Fibroblast of skin of left biceps (primary cell): ENCODE measurements at regions not wholly inside any gene's neighbourhood (a gene's known extent, or its start where the extent isn't known, plus 50 kb on each side); places are given as distances from the start of the nearest gene placed in this dataset.

ENCODE experiments used
- DNase-seq, 2 experiments: peaks; one replicate each; pipeline ENCODE4 v3.0.0-alpha.2; 2013; ENCODE audit warnings: low read depth in 2 of 2

DNA sequence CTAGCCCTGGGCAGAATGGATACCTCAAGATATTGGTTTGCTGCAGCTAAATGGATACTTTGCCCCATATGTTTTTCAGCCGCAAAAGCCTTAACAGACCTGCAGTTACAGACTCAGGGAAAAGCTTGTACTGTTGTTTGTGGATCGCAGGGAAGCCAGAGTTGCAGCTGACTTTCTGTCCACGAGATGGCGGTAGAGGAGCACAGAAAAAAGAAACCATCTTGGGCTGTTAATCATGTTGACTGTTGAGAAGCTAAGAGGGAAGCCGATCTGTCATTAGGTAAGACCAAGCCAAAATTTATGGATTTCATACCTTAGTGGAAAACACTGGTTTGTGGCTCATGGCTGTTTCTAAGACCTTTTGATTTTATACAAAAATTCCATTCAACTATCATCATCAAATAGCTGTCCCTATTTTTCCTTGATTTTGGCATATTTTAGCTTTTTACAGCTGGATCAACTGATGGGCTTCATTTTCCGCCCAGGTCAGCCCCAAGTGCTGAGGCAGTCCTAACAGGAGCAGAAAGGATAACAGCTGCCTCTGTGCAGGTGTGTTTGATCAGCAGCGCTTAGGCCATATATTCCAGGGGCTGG lies 205.7 kb upstream of the ZPLD1 start:
- DNase-seq: peak; percentile 46 to 51

DNA sequence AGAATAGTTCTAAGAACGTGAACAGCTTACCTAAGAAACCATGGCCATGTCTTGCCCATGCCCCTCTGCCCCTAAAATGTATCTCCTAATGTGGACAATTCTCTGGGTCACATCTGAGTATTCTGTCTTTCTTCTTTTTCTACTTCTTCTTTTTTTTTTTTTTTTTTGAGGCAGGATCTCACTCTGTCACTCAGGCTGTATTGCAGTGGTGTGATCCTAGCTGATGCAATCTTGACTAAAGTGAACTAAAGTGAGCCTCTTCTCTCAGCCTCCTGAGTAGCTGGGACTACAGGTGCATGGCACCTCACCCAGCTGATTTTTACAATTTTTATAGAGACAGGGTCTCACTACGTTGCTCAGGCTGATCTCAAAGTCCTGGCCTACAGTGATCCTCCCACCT lies 204.8 kb upstream of the ZPLD1 start:
- no peak for DNase-seq

DNA sequence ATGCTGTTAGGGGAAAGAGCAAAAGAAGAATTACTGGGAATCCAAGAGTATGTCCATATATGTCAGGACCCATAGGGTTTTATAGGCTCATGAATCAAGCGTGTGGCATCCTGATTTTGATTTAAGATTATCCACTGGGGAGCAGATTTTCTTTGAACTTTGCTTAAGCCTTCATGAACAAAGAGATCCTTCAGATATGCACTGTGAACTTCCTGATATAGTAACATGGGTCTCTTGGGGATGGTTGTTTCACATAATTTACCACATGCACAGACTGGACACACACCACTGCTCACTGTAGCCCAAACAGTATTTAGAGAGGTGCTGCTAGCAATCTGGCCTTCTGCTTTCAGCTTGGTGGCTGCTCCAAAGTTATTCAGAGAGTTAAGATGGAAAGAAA lies 200.9 kb upstream of the ZPLD1 start:
- DNase-seq: no peak

DNA sequence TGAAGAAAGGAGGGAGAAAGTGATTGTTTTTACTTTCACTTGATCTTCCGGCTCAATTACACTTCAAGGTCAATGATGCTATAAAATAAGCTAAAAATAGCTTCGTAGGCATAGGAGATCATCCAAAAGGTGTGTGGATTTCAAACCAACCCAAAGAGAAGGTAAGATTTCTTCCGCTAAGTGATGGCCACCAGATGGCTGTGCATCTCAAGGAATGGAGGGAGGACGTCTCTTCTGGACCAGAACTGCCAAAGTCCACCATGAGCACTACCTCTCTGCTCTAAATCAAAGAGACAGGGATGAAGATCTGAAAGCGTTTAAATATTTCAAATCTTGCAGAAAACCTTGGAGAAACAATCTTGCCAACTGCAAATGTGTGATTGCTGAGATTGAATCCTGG lies 199.1 kb upstream of the ZPLD1 start:
- DNase-seq: no peak

DNA sequence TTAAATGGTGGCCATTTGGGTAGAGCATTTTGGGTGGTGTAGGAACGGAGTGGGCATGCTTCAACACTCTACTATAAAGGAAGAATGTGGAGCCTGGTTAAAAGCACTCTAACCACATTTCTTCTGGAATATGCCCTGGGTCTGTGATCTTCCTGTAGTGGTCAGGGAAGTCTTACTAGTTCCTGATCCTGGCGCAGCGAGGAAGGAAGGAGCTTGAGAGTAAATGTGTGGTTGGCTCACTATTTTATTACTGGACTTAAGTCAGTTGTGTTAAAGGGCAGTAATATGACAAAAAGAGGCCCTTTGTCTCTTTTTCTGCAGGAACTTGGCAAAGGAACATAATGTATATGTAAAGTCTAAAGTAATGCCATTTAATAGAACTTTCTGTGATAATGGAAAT lies 197.6 kb upstream of the ZPLD1 start:
- no peak for DNase-seq

DNA sequence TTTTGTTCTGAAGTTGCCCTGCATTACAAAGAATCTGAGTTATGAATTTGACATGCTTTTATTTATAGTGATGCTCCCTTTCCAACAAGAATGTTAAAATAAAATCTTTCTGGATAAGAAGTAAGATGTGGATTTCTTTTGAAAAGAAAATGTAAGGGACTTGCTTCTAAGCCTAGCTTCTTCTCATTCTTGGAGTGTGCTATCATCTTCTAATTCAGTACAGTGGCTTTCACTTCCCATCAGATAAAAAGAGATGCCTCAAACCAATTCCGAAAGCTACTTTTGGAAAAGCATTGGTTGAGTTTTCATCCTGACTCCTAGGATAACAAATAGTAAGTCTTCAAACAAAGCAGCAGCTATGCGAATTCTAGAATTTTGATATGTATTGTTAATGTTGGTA lies 197.0 kb upstream of the ZPLD1 start:
- no peak for DNase-seq

DNA sequence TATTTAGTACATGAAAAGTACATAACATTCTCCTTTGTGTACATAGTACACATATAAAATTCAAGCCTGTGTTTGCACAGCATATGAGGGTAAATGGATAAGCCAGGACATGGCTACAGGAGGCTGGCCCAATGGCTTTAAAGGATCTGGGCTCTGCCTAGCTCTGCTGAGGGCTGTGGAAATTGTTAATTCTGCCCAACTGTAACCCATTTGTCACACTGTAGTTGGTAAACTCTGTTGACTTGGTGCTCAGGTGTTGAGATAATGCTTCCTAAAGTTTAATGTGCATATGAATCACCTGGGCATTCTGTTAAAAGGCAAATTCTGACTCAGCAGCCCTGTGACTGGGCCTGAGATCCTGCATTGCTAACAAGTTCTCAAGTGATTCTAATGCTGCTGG lies 196.5 kb upstream of the ZPLD1 start:
- no peak for DNase-seq

DNA sequence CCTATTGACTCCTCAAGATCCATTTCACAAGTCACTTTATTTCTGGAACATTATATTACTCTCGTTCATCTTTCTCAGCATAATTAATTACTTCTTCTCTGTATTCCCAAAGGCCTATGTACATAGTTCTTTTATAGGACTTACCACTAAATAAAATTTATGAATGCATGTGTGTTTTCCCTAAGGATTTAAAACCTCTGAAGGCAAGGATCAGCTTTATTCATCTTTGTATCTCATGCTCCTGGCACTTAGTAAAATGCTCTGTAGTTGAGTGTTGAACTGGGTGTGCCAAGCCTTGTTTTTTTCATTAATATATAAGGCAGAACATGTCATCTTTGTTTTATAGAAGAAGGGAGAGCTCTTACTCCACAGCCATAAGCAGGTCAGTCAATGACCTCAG lies 194.1 kb upstream of the ZPLD1 start:
- DNase-seq: no peak

DNA sequence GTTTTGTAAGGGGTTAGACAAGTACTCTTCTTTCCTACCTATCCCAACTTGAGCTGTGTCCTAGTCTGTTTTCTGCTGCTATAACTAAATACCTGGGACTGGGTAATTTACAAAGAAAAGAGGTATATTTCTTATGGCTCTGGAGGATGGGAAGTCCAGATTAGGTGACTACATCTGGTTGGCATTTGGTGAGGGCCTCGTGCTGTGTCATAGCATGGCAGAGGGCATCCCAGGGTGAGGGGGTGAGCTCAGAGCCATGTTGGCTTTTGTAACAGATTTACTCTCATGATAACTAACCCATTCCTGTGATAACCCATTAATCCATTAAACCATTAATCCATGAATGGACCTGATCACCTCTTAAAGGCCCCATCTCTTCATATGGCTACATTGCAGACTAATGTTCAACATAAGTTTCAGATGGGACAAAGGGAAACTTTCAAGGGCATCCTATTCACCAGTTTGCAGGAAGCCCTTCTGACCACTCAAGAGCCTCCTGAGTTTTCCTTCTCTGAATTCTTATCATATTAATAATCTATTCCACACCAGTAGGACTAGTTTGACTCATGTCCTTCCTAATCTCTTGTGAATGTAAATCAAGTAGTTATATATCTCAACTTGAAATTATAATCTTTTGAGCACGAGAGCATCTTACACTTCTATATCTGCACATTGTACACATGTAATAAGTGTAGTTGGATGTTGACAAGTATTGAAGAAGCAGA lies 185.7 kb upstream of the ZPLD1 start:
- no peak for DNase-seq

DNA sequence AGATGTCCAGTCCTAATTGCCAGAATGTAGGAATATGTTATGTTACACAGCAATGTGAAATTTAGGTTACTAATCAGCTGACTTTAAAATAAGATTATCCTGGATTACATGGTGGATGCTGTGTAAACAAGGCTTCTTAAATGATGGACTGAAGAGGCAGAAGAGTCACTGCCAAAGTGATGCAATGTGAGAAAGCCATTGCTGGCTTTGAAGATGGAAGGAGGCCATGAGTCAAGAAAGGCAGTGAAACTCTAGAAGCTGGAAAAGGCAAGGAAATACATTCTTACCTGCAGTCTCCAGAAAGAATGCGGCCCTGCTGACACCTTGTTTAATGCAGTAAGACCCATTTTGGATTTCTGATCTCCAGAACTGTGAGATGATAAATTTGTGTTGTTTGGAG lies 179.1 kb upstream of the ZPLD1 start:
- DNase-seq: no peak

DNA sequence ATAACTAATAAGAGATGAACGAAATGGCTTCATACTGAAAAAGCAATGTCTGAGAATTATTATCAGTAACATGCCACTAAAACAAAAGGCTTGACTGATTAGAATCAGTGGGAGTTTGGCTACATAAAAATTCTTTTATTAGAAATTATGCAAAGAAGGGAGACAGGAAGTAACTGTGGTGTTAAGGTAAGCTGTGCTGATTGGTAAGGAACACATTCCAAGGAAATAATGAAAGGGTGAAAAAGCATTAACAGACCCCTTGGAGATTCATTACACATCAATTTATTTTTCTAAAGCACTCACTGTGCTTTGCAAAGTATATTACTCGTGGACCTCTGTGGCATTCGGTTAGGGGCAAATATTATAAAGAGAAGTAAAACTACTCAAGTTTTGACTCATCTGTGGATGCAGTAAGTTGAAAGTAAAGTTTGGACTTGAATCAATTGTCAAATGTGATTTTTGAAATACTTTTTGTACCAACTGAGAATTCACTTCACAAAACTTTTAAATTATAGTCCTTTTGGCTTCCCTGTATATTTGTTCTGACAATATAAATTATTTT lies 176.1 kb upstream of the ZPLD1 start:
- DNase-seq: no peak

DNA sequence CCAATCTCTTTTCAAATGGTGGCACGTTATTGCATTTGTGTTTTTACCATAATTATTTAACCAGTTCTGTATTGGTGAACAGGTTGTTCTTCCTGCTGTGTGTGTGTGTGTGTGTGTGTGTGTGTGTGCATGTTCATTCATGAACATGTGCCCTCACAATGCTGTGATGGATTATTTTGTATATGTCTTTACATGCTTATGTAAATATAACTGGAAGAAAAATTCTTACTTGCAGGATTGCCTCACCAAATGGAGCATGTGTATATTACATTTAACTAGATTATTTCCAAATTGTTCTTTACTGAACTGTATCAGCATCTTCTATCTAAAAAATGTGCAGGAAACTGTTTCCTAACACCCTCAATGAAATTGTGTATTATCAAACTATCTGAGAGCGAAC lies 175.2 kb upstream of the ZPLD1 start:
- DNase-seq: no peak

DNA sequence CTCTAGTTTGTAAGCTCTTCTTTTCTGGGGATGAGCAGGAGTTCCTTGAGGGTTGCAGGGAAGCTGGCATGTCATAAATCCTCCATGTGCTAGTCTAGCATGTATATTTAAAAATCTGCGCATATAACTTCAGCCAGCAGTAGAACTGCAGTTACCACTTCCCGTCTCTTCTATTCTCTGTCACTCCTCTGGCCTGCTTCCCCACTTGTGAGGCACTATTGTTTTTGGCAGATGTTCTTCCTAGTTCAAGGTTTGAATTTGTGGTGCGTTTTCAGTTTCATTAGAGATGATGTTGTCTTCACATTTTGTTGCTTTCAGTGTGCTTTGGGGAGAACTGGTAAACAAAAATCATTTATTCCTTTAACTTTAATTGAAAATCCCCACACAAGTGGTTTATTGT lies 169.1 kb upstream of the ZPLD1 start:
- DNase-seq: no peak

DNA sequence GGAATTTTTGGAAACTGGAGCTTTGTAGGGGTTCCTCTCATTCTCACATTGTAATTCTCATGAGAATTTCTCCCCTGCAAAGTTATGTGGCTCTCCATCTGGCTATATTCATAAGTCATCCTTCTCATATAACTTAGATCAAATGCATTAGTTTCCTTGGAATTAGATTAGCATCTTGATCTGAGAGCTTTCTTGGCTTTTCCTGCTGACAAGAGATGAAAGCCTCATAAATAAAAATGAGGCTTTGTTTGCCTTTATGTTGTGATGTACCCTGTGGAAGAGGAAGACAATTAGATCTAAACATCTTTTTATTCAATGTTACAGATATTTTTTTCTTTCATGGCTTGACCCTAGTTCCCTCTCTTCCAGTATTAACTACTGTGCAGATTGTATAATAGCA lies 165.4 kb upstream of the ZPLD1 start:
- DNase-seq: no peak

DNA sequence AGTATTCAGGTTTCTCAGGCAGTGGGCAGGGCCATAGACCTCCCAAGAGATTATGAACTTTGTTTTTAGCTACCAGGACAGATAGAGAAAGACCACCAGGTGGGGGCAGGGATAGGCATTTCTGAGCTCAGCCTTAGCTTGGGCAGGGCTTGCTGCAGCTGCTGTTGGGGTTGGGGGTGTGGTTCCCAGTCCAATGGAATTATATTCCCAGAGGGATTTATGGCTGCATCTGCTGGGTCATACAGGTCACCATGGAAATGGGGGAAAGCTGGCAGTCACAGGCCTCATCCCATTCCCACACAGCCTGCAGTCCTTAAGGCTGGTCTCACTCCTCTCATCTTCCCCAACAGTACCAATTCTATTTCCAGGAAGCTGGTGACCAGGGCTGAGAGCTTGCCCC lies 144.6 kb upstream of the ZPLD1 start:
- no peak for DNase-seq

DNA sequence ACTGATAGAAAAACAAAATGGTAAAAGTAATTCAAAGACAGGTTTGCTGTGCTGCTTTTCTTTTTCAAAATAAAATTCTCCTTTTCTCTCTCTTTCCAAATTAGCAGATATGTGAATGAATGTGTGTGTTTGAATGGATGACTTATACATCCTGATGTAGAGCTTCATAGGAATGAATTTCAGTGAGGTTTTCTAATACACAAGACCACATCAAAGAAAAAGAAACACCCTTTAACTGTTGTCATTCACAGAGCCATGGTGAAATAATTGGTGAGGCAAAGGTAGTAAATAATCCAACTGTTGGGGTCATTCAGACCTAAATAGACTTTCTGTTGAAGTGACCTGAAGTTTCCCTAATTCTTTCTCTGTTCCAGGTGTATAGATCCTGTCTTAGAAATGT lies 139.1 kb upstream of the ZPLD1 start:
- DNase-seq: no peak

DNA sequence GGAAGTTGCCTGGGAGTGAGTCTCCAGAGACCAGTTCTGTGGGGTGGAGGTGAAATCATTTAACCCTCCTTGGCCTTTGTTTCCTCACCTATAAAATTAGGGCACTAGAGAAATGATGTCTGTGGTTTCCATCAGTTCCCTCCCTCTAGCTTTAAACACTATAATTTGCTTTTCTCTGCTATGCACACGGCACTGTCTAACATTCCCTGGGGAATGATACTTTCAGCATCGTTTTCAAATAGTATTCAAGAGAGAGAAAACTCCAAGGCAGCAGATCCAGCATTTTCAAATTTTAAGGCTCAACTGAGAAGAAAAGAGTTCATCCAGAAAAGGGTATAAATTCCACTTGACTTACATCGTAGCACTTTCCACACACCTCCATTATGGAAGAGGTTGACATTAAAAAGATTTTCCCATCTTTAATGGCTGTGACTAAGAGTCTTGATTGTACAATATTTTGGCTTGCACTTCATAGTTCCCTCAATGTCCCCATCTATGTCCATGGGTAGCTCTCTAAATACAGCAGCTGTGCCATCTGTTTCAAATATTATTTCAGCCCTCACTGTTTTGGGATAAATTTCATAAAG lies 137.7 kb upstream of the ZPLD1 start:
- DNase-seq: no peak

DNA sequence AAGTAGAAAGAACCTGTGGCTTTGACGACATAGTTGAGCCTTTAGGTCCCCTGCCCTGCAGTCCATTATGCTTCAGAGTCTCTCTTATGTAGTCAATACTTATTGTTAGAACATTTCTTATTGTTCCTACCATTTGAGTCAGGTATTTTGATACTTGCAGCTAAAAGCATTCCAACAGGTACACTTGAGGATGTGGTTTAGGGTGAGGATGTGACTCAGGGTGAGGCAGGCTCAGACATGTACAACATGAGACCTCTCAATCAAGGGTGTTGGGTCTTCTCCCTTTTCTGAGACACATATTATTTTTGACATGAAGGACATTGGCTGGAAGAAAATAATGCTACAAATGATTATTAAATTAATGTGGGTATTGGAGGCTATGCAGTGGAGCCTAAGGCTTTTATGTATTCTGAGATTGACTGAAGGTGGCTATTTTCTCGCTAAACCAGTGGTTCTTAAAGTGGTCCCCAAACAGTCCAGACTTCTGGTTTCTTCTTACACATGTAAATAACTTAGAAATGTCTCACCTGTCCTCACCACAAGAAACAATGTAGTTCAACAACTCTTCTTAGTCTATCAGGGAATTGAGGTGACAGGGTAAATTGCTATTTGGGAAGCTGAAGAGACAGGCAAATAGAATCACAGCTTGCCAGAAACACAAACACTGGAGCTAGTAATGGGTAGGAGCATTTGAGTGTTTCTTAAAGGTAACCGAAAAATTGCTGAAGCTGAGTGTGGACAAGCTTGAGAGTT lies 135.5 kb upstream of the ZPLD1 start:
- no peak for DNase-seq

DNA sequence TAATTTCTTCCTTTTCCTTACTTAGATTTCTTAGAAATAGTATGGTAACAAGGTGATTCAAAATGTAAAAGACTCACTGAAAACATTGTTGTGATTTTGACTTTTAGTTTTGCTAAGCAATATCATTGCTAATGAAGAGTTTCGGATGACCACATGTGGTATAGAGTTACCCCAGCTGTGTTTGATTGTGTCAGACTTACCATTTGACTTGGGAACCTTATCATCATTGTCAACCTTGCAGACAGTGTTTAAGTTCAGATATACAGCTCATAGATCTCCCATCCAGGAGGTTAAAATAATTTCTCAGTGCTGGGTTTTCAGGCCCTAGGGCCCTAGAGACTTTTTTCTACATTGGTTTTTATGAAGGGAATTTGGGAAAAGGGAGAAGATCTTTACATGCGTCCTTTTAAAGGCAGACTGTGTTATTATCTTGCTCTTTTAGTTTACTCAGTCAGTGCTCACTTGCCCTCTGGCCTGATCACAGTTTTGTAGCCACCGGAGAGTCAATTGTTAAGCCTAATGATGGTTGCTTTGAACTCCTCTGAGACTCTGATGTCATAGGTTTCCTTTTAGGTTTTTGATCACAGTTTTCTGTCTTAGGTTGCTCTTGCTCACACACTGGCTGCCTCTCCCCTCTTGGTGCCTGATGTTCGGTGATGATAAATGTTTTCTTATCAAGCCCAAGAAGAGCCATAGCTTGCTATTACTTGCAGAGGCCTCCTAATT lies 133.5 kb upstream of the ZPLD1 start:
- DNase-seq: no peak

DNA sequence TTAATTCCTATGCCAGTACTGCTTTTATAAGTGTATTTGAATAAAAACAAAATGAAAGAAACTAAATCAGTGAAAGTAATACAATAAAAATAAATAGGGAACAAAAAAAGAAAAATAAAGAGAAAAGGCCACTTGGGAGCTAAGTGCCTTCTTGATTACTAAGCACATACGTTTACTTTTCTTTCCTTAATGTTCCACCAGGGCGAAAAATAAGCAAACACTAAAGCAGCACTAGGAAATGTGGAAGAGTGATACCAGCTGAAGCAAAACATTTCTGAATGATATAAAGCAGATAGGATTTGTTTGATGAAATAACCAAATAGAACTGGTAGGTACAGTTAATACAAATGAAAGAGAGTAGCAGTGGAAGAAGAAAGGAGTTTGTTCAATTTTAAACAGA lies 132.8 kb upstream of the ZPLD1 start:
- DNase-seq: no peak

DNA sequence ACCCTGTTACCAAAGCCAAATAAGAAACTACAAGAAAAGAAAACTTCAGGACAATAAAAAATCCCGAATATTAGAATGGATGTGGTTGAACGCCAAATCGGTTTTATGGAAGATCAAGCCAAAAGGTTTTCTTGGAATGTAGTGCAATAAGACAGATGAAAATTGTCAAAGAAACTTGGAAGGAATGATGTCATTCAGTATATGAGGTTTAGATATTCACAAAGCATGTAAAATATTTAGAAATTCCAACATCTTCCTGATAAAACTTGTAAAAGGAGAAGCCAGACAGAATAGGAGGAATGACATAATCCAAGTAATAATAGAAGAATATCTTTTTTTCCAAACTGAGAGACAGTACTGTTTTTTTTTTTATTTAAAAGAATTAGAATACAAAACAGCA lies 130.3 kb upstream of the ZPLD1 start:
- DNase-seq: no peak

DNA sequence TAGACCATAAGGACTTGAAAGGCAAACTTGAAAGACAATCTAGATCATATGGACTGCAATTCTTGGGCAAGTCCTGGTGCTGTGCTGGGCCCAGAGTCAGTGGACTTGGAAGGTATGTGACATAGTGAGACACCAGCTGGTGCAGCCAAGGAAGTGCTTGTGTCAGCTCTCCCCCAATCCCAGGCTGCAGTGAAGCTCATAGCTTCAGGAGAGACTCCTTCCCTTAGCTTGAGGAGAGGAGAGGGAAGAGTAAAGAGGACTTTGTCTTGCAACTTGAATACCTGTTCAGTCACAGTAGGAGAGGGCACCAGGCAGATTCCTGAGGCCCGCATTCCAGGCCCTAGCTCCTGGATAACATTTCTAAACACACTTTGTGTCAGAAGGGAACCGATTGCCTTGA lies 127.4 kb upstream of the ZPLD1 start:
- no peak for DNase-seq
